GM19372 (cell line): ENCODE measurements at regions not wholly inside any gene's neighbourhood (a gene's known extent, or its start where the extent isn't known, plus 50 kb on each side); places are given as distances from the start of the nearest gene placed in this dataset.
"Not testable (repeated sequence)": the region's sequence is repeated elsewhere in the genome, so short reads cannot be mapped to it uniquely, and the experiment has no call there.

ENCODE experiments used
- ATAC-seq: cut with Tn5 transposase; IDR thresholded peaks from one replicate; pipeline ENCODE4 v1.9.1; 2021; ENCODE audit warnings: mild to moderate bottlenecking, low read depth, moderate library complexity; ENCODE audit not compliant: unreplicated experiment

DNA sequence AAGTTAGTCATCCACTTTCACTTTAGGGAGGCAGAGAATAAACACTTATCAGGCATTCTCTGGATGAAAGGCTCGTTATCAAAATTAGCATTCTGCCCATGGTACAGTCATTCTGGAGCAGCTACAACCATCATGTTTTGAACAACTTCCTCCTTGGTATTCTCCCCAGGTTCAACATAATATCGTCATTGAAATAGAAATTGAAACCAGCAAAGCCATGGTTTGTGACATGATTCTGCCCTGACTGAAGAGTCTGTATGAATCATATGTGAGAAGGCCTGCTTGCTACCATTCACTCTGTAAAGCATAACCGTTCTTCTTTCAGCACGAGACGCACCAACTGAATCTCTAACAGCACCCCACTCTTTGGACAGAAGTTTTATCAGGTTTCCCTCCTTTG, 127.5 kb upstream of the RADX start:
- peak; percentile 90 for ATAC-seq

DNA sequence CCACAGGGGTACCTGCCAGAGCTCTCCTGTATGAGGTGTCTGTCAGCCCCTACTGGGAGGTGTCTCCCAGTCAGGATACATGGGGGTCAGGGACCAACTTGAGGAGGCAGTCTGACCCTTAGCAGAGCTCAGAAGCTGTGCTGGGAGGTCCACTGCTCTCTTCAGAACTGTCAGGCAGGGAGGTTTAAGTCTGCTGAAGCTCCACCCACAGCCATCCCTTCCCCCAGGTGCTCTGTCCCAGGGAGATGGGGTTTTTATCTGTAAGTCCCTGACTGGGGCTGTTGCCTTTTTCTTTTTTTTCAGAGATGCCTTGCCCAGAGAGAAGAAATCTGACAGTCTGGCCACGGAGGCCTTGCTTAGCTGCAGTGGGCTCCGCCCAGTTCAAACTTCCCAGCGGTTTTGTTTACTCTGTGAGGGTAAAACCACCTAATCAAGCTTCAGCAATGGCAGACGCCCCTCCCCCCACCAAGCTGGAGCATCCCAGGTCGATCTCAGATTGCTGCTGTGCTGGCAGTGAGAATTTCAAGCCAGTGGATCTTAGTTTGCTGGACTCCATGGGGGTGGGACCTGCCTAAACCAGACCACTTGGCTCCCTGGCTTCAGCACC, 118.5 kb upstream of the RADX start:
- ATAC-seq, result not testable (repeated sequence)

DNA sequence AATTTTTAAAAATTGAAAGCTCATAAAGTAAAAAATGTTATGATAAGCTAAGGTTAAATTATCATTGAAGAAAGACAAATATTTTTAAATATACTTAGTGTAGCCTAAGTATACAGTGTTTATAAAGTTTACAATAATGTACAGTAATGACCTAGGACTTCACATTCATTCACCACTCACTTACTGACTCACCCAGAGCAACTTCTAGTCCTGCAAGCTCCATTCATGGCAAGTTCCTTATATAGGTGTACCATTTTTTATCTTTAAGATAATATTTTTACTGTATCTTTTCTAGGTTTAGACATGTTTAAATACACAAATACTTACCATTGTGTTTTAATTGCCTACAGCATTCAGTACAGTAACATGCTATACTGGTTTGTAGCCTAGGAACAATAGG, 112.3 kb upstream of the RADX start:
- no peak for ATAC-seq

DNA sequence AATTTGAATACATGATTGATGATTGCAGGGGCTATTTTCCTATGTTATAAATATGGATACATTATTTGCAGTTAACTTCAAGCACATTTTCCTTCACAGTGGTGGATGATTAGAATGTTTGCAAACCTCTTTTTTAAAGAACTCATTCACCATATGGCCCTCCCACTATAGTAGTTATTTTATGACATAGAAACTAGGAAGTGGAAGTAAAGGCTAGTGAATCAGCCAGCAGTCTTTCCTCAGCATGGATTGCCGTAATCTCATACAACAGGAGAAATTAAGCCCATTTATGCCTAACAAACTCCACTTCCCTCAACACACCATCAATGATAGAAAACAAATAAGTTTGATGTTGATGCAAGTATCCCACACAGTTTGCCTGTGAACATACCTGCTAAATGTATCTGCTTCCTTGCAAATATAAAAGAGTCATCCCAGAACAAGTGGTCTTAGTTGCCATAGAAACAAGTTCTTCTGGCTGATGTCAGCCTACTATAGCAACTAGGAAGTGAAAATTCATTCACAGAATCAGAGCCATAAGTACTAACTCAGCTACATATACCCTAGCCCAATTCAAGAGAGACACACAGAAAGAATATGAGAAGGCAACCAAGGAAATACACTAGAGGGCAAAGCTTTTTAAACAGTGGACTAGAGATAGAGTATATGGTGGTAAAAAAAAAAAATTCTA, 100.9 kb upstream of the RADX start:
- ATAC-seq, result no peak
